ENCODE measurements at regions not wholly inside any gene's neighbourhood (a gene's known extent, or its start where the extent isn't known, plus 50 kb on each side); places are given as distances from the start of the nearest gene placed in this dataset.

DNA sequence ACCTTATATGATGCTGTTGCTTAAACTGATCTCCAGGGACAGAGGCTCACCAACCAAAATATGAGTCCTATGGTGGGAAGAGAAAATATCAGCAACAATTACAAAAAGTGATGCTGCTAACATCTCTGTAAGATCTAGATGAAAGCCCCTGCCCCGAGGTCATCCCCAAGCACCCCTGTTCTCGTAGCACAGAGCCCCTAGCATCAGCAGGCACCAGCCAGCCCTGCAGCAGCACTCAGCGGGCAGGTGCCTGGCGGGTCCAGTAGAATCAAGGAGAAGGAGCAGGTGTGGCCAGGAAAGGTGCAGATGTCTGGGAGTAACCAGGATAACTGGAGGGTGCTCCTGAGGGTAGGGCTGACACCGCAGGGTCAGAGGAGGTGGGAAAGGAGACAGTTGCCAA is 474.2 kb upstream of the MYT1L start:
- TF ChIP-seq, protein P1, sequence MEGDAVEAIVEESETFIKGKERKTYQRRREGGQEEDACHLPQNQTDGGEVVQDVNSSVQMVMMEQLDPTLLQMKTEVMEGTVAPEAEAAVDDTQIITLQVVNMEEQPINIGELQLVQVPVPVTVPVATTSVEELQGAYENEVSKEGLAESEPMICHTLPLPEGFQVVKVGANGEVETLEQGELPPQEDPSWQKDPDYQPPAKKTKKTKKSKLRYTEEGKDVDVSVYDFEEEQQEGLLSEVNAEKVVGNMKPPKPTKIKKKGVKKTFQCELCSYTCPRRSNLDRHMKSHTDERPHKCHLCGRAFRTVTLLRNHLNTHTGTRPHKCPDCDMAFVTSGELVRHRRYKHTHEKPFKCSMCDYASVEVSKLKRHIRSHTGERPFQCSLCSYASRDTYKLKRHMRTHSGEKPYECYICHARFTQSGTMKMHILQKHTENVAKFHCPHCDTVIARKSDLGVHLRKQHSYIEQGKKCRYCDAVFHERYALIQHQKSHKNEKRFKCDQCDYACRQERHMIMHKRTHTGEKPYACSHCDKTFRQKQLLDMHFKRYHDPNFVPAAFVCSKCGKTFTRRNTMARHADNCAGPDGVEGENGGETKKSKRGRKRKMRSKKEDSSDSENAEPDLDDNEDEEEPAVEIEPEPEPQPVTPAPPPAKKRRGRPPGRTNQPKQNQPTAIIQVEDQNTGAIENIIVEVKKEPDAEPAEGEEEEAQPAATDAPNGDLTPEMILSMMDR (IDR thresholded peaks at IDR 0.05) = no peak
- no peak for TF ChIP-seq POLR2A (IDR thresholded peaks at IDR 0.05)

Measured in lower leg skin (tissue), 3 donors.